HG03139 (cell line): ENCODE measurements at regions not wholly inside any gene's neighbourhood (a gene's known extent, or its start where the extent isn't known, plus 50 kb on each side); places are given as distances from the start of the nearest gene placed in this dataset.

ENCODE experiments used
- ATAC-seq: cut with Tn5 transposase; IDR thresholded peaks from one replicate; pipeline ENCODE4 v1.9.1; 2021; ENCODE audit not compliant: unreplicated experiment

GRCh38 chr2:16466133-16466820 is 199.4 kb downstream of the CYRIA start:
- ATAC-seq: no peak

- ATAC-seq: no peak
These were observed 201.0 kb downstream of the CYRIA start for GRCh38 chr2:16464641-16465040.

GRCh38 chr2:16462958-16463357 is 202.7 kb downstream of the CYRIA start:
- no peak for ATAC-seq

- no peak for ATAC-seq
These were observed 204.0 kb downstream of the CYRIA start for GRCh38 chr2:16461672-16462071.

- ATAC-seq: no peak
These were observed 206.0 kb downstream of the CYRIA start for GRCh38 chr2:16459606-16460005.

- no peak for ATAC-seq
These were observed 211.0 kb downstream of the CYRIA start for GRCh38 chr2:16454621-16455020.

- ATAC-seq: no peak
These were observed 213.5 kb downstream of the CYRIA start for GRCh38 chr2:16452123-16452522.

GRCh38 chr2:16446706-16447105 is 218.9 kb downstream of the CYRIA start:
- ATAC-seq: no peak

GRCh38 chr2:16442971-16443370 is 222.7 kb downstream of the CYRIA start:
- ATAC-seq: no peak

- no peak for ATAC-seq
These were observed 224.2 kb downstream of the CYRIA start for GRCh38 chr2:16441431-16441830.

GRCh38 chr2:16440898-16441297 is 224.7 kb downstream of the CYRIA start:
- ATAC-seq: no peak

GRCh38 chr2:16438613-16439321 is 226.9 kb downstream of the CYRIA start:
- ATAC-seq: no peak

- ATAC-seq: no peak
These were observed 228.4 kb downstream of the CYRIA start for GRCh38 chr2:16437189-16437588.

- ATAC-seq: no peak
These were observed 231.2 kb downstream of the CYRIA start for GRCh38 chr2:16434393-16434792.

GRCh38 chr2:16430846-16431245 is 234.8 kb downstream of the CYRIA start:
- ATAC-seq: no peak

GRCh38 chr2:16429431-16430145 is 236.0 kb downstream of the CYRIA start:
- no peak for ATAC-seq

- no peak for ATAC-seq
These were observed 236.6 kb downstream of the CYRIA start for GRCh38 chr2:16429002-16429401.

- ATAC-seq: no peak
These were observed 239.9 kb downstream of the CYRIA start for GRCh38 chr2:16425462-16426336.

GRCh38 chr2:16420421-16420820 is 245.2 kb downstream of the CYRIA start:
- ATAC-seq: no peak

- no peak for ATAC-seq
These were observed 247.9 kb downstream of the CYRIA start for GRCh38 chr2:16417726-16418125.

- no peak for ATAC-seq
These were observed 249.0 kb downstream of the CYRIA start for GRCh38 chr2:16416651-16417050.
